ENCODE measurements at regions not wholly inside any gene's neighbourhood (a gene's known extent, or its start where the extent isn't known, plus 50 kb on each side); places are given as distances from the start of the nearest gene placed in this dataset.

GRCh38 chr12:91978143-91978542 is 167.5 kb downstream of the BTG1 start:
- TF ChIP-seq CTCF (IDR thresholded peaks at IDR 0.05) (no peak), EZH2 (IDR thresholded peaks at IDR 0.05; ENCODE audit: borderline replicate concordance, insufficient read depth, low read depth, low read length, poor library complexity, severe bottlenecking) (no peak)
